ENCODE measurements at regions not wholly inside any gene's neighbourhood (a gene's known extent, or its start where the extent isn't known, plus 50 kb on each side); places are given as distances from the start of the nearest gene placed in this dataset.

- CTCF ChIA-PET = no interaction called here
These were observed 78.5 kb upstream of the RNU6-1 start for GRCh38 chr15:67918205-67918861.

GRCh38 chr15:67920524-67921240 is 80.8 kb upstream of the RNU6-1 start:
- no TSS peak for BruUV-seq (replicated peaks)
- H3K4me3 ChIP-seq (ENCODE audit: low read length) = no peak overlapping the region
- H3K36me3 ChIP-seq (ENCODE audit: low read depth, low read length) = no peaks in the 10 kb centered on the region
- no peak overlapping the region for H3K4me2 ChIP-seq (ENCODE audit: low read length)
- POLR2A ChIA-PET (ENCODE audit: unreplicated experiment) = no interaction called here
- CTCF ChIA-PET = no interaction called here
- H3K27ac ChIP-seq (ENCODE audit: low read length) = no peak overlapping the region
- no peaks in the 10 kb centered on the region for H3F3A ChIP-seq (ENCODE audit: low read length, unreplicated experiment)
- no peaks in the 10 kb centered on the region for H4K20me1 ChIP-seq (ENCODE audit: low read length)
- ATAC-seq (no peak), DNase-seq (no peak)
- intact Hi-C loops (cut with micrococcal nuclease) = no loop called here
- H3K27me3 ChIP-seq (ENCODE audit: low read length) = no peaks in the 10 kb centered on the region
- H3K9me2 ChIP-seq (replicated peaks; ENCODE audit: low read length) = no peaks in the 10 kb centered on the region
- H2AFZ ChIP-seq (ENCODE audit: low read length) = no peak overlapping the region
- no peaks in the 10 kb centered on the region for H3K79me2 ChIP-seq (ENCODE audit: low read length)
- H3K4me1 ChIP-seq (ENCODE audit: insufficient read depth, low read length) = peaks cover 14% of the 10 kb centered on the region
- TF ChIP-seq EZH2phosphoT487 (IDR thresholded peaks at IDR 0.05; ENCODE audit: borderline replicate concordance, low read length) (no peak), EZH2 (IDR thresholded peaks at IDR 0.05; ENCODE audit: low read length, unreplicated experiment) (no peak), CTCF (conservative IDR thresholded peaks at IDR 0.05; ENCODE audit: low read depth, low read length) (no peak)
- no peak overlapping the region for H3K9ac ChIP-seq (ENCODE audit: low read length)
- no peaks in the 10 kb centered on the region for H3K9me3 ChIP-seq (ENCODE audit: low read length)

More at GRCh38 chr15:67918205-67918861, 78.5 kb upstream of the RNU6-1 start:
- BruUV-seq (replicated peaks) = no TSS peak
- DNase-seq = no peak
- no peak overlapping the region for H3K9ac ChIP-seq (ENCODE audit: low read length)
- H3K4me3 ChIP-seq (ENCODE audit: low read length) = no peak overlapping the region
- H2AFZ ChIP-seq (ENCODE audit: low read length) = no peak overlapping the region
- no peaks in the 10 kb centered on the region for H3K27me3 ChIP-seq (ENCODE audit: low read length)
- H3K4me1 ChIP-seq (ENCODE audit: insufficient read depth, low read length) = peaks cover 28% of the 10 kb centered on the region
- no peak for TF ChIP-seq EZH2phosphoT487 (IDR thresholded peaks at IDR 0.05; ENCODE audit: borderline replicate concordance, low read length)
- TF ChIP-seq EZH2 (IDR thresholded peaks at IDR 0.05; ENCODE audit: low read length, unreplicated experiment) = no peak
- no peak for TF ChIP-seq CTCF (conservative IDR thresholded peaks at IDR 0.05; ENCODE audit: low read depth, low read length)
- no peak overlapping the region for H3K4me2 ChIP-seq (ENCODE audit: low read length)
- H4K20me1 ChIP-seq (ENCODE audit: low read length) = no peaks in the 10 kb centered on the region
- intact Hi-C loops (cut with micrococcal nuclease) = no loop called here
- no peak overlapping the region for H3K27ac ChIP-seq (ENCODE audit: low read length)
- H3K36me3 ChIP-seq (ENCODE audit: low read depth, low read length) = no peaks in the 10 kb centered on the region
- no peaks in the 10 kb centered on the region for H3K9me2 ChIP-seq (replicated peaks; ENCODE audit: low read length)
- ATAC-seq = no peak
- no peaks in the 10 kb centered on the region for H3K79me2 ChIP-seq (ENCODE audit: low read length)
- POLR2A ChIA-PET (ENCODE audit: unreplicated experiment) = no interaction called here
- H3F3A ChIP-seq (ENCODE audit: low read length, unreplicated experiment) = no peaks in the 10 kb centered on the region
- H3K9me3 ChIP-seq (ENCODE audit: low read length) = no peaks in the 10 kb centered on the region

GRCh38 chr15:67922106-67922675 is 82.3 kb upstream of the RNU6-1 start:
- Histone ChIP-seq H3K27me3 (ENCODE audit: low read length) (no peaks in the 10 kb centered on the region), H3K9me2 (replicated peaks; ENCODE audit: low read length) (no peaks in the 10 kb centered on the region), H3K4me2 (ENCODE audit: low read length) (no peak overlapping the region), H4K20me1 (ENCODE audit: low read length) (no peaks in the 10 kb centered on the region), H3K27ac (ENCODE audit: low read length) (no peak overlapping the region), H2AFZ (ENCODE audit: low read length) (no peak overlapping the region), H3K9ac (ENCODE audit: low read length) (no peak overlapping the region), H3K9me3 (ENCODE audit: low read length) (no peaks in the 10 kb centered on the region), H3K36me3 (ENCODE audit: low read depth, low read length) (no peaks in the 10 kb centered on the region), H3K4me3 (ENCODE audit: low read length) (no peak overlapping the region), H3K79me2 (ENCODE audit: low read length) (no peaks in the 10 kb centered on the region), H3K4me1 (ENCODE audit: insufficient read depth, low read length) (no peaks in the 10 kb centered on the region), H3F3A (ENCODE audit: low read length, unreplicated experiment) (no peaks in the 10 kb centered on the region)
- DNase-seq (no peak), ATAC-seq (no peak)
- no peak for TF ChIP-seq EZH2phosphoT487 (IDR thresholded peaks at IDR 0.05; ENCODE audit: borderline replicate concordance, low read length)
- TF ChIP-seq EZH2 (IDR thresholded peaks at IDR 0.05; ENCODE audit: low read length, unreplicated experiment) = no peak
- TF ChIP-seq CTCF (conservative IDR thresholded peaks at IDR 0.05; ENCODE audit: low read depth, low read length) = no peak
- BruUV-seq (replicated peaks) = no TSS peak
- intact Hi-C loops (cut with micrococcal nuclease) = no loop called here
- ChIA-PET POLR2A (ENCODE audit: unreplicated experiment) (no interaction called here), CTCF (no interaction called here)
